ENCODE measurements at regions not wholly inside any gene's neighbourhood (a gene's known extent, or its start where the extent isn't known, plus 50 kb on each side); places are given as distances from the start of the nearest gene placed in this dataset.

DNA sequence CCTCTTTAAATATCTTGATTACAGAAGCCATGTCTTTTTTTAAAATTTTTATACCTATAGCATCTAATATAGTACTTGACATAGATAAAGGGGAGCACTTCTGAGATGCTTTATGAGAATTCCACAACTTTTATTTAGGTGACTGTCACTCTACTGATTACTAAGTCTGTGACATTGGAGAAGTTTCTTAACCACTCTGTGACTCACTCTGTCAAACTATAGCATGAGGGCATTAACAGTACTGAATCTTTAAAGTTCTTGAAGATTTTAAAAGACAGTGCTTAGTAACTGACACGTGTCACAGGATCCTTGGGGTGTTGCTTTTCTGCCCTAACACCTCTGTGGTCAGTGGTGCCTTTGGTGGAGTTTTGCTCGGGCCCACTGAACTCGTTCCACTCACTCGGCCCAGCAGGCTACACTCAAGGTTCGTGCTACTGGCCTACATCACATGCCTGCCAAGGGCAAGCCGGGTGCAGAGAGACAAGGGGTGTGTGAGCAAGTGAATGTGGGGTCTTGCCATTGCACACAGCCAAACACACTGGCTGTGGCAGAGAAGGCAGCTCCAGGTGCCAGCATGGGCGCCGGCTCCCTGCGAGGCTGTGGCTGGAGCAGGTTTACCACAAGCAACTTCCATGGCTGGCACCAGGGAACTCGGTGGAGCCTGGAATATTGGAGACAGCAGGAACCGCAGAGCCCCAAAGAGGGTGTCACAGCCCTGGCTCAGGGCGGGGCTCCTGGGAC is 734.0 kb upstream of the CDH7 start:
- TF ChIP-seq, protein P1, sequence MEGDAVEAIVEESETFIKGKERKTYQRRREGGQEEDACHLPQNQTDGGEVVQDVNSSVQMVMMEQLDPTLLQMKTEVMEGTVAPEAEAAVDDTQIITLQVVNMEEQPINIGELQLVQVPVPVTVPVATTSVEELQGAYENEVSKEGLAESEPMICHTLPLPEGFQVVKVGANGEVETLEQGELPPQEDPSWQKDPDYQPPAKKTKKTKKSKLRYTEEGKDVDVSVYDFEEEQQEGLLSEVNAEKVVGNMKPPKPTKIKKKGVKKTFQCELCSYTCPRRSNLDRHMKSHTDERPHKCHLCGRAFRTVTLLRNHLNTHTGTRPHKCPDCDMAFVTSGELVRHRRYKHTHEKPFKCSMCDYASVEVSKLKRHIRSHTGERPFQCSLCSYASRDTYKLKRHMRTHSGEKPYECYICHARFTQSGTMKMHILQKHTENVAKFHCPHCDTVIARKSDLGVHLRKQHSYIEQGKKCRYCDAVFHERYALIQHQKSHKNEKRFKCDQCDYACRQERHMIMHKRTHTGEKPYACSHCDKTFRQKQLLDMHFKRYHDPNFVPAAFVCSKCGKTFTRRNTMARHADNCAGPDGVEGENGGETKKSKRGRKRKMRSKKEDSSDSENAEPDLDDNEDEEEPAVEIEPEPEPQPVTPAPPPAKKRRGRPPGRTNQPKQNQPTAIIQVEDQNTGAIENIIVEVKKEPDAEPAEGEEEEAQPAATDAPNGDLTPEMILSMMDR (IDR thresholded peaks at IDR 0.05; ENCODE audit: insufficient read depth, low read length, poor library complexity, severe bottlenecking) = no peak
- TF ChIP-seq EZH2phosphoT487 (conservative IDR thresholded peaks at IDR 0.05; ENCODE audit: low read length) = no peak

Measured in SU-DHL-6 (cell line).